ENCODE measurements at regions not wholly inside any gene's neighbourhood (a gene's known extent, or its start where the extent isn't known, plus 50 kb on each side); places are given as distances from the start of the nearest gene placed in this dataset.
A peak's percentile ranks its signal among the peaks of the same experiment; 100 is the strongest.
"Not testable (repeated sequence)": the region's sequence is repeated elsewhere in the genome, so short reads cannot be mapped to it uniquely, and the experiment has no call there.

GRCh38 chr1:201639391-201639790, 100.5 kb downstream of the NAV1 start:
- no peak for DNase-seq

- no peak for DNase-seq
Measured at GRCh38 chr1:201639826-201640225, 100.9 kb downstream of the NAV1 start.

- DNase-seq, result no peak
Measured at GRCh38 chr1:201640624-201641023, 101.7 kb downstream of the NAV1 start.

- DNase-seq, result no peak
Measured at GRCh38 chr1:201641524-201642253, 102.8 kb downstream of the NAV1 start.

- DNase-seq, result no peak
Measured at GRCh38 chr1:201643835-201644104, 104.8 kb downstream of the NAV1 start.

- DNase-seq, result no peak
Measured at GRCh38 chr1:201644197-201644596, 105.3 kb downstream of the NAV1 start.

GRCh38 chr1:201645000-201645399, 106.1 kb downstream of the NAV1 start:
- DNase-seq, result not testable (repeated sequence)

- no peak for DNase-seq
Measured at GRCh38 chr1:201645956-201646355, 107.0 kb downstream of the NAV1 start.

GRCh38 chr1:201646411-201647022, 107.6 kb downstream of the NAV1 start:
- no peak for DNase-seq

GRCh38 chr1:201647094-201647493, 108.2 kb downstream of the NAV1 start:
- DNase-seq, result no peak

GRCh38 chr1:201647722-201648065, 108.8 kb downstream of the NAV1 start:
- no peak for DNase-seq

GRCh38 chr1:201648066-201648906, 109.4 kb downstream of the NAV1 start:
- peak in 9 of 14 donors; percentile 29 to 73 (median 40) for DNase-seq

- DNase-seq, result peak in 3 of 14 donors; percentile 13 to 59 (median 55)
Measured at GRCh38 chr1:201648907-201649721, 110.2 kb downstream of the NAV1 start.

- peak in 13 of 14 donors; percentile 20 to 92 (median 69) for DNase-seq
Measured at GRCh38 chr1:201649761-201650622, 111.1 kb downstream of the NAV1 start.

GRCh38 chr1:201650623-201650933, 111.7 kb downstream of the NAV1 start:
- no peak for DNase-seq

GRCh38 chr1:201652181-201652580, 113.3 kb downstream of the NAV1 start:
- DNase-seq, result peak in 6 of 14 donors; percentile 24 to 81 (median 38)

GRCh38 chr1:201653233-201653632, 114.3 kb downstream of the NAV1 start:
- no peak for DNase-seq

GRCh38 chr1:201653883-201654282, 115.0 kb downstream of the NAV1 start:
- peak in 1 of 14 donors; percentile 25 for DNase-seq

- DNase-seq, result no peak
Measured at GRCh38 chr1:201655243-201655642, 116.3 kb downstream of the NAV1 start.

- DNase-seq, result no peak
Measured at GRCh38 chr1:201655910-201656309, 117.0 kb downstream of the NAV1 start.

GRCh38 chr1:201656311-201657032, 117.5 kb downstream of the NAV1 start:
- no peak for DNase-seq

All from C1 segment of cervical spinal cord (tissue), 14 donors.